ENCODE measurements at regions not wholly inside any gene's neighbourhood (a gene's known extent, or its start where the extent isn't known, plus 50 kb on each side); places are given as distances from the start of the nearest gene placed in this dataset.
A peak's percentile ranks its signal among the peaks of the same experiment; 100 is the strongest.

DNA sequence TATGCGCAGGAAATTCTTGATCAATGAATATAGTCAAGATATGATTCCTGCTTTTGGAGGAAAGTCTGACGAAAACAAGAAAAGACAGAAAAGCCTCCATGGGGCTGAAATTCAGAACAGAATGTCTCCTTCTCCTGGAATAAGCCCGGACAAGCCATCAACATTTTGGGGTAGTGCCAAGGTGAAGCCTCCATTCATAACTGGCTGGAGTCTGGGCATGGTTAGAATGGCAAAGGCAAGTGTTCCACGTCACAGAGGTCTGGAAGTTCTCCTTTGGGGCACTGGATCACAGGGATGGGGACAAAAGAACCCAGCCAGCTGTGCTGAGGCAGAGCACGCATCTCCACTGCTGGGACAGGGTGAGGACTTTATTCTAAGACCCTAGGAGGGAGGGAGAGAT is 505.7 kb downstream of the CMPK2 start:
- no peak for DNase-seq

- DNase-seq, result no peak
Measured at GRCh38 chr2:6362671-6363450, 502.8 kb downstream of the CMPK2 start.

GRCh38 chr2:6368281-6368680 is 497.4 kb downstream of the CMPK2 start:
- peak; percentile 1 for DNase-seq

- no peak for DNase-seq
Measured at GRCh38 chr2:6369266-6369665, 496.4 kb downstream of the CMPK2 start.

DNA sequence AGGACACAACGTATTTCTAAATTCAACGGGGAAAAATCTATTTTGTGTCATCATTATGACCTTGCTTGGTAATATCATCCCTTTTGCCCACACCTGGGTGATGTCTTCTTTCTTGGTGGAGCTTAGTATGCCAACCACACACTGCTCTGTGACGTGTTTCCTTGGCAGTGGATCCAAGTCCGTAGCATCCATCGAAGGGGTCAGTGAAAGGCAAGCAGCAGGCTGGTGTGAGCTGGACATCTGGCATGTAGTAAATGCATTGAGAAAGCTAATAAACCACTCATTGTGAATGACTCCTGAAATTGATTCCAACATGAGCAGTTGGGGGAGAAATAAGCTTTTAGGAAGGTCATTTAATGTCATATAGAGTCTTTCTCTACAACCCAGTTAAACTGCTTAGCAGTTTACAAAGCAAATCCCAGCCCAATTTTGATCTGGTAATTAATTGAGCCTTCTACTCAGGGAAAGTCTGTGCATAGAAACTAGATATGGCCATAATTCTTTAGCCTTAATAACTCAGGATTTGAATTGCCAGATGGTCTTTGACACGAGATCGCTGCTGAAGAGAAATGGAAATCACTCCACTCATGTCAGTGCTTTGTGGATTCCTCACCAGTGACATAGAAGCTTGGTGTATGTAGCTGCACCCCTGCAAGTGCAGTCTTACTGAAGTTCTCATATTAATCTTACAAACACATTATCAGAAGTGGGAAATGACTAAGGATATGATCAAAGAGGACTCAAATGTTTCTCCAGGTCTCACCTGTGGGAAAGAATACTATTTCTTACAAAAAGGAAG is 494.8 kb downstream of the CMPK2 start:
- no peak for DNase-seq

- DNase-seq, result peak; percentile 36
Measured at GRCh38 chr2:6372317-6372901, 493.3 kb downstream of the CMPK2 start.

- DNase-seq, result no peak
Measured at GRCh38 chr2:6381326-6381725, 484.4 kb downstream of the CMPK2 start.

DNA sequence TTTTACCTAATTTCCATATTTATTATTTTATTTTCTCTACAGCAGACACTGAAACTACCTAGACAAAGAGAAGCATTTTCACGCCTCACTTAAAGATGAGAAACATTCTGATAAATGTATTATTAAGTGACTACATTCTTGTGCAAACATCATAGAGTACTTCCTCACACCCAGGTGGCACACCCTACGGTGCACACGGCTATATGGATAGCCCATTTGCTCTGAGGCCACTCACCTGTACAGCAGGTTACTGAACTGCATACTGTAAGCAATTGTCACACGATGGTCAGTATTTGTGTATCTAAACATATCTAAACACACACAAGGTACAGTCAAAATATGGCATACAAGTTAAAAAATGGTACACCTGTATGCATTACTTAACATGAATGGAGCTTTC is 481.4 kb downstream of the CMPK2 start:
- no peak for DNase-seq

DNA sequence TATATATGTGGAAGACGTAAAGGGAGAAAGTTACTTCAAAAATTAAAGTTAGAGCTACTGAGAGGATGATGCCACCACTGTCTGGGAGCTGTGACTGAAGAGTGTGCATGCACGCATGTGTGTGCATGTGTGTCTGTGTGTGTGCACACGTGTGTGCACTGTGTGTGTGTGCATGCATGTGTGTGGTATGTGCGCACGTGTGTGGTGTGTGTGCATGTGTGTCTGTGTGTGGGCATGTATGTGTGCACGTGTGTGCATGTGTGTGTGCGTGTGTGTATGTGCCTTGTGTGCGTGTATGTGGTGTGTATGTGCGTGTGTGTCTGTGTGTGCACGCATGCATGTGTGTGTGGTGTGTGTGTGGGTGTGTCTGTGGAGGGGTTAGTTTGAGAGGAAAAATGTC is 473.4 kb downstream of the CMPK2 start:
- DNase-seq, result no peak

- no peak for DNase-seq
Measured at GRCh38 chr2:6392966-6393365, 472.7 kb downstream of the CMPK2 start.

- DNase-seq, result no peak
Measured at GRCh38 chr2:6393819-6394218, 471.9 kb downstream of the CMPK2 start.

- no peak for DNase-seq
Measured at GRCh38 chr2:6394276-6394675, 471.4 kb downstream of the CMPK2 start.

DNA sequence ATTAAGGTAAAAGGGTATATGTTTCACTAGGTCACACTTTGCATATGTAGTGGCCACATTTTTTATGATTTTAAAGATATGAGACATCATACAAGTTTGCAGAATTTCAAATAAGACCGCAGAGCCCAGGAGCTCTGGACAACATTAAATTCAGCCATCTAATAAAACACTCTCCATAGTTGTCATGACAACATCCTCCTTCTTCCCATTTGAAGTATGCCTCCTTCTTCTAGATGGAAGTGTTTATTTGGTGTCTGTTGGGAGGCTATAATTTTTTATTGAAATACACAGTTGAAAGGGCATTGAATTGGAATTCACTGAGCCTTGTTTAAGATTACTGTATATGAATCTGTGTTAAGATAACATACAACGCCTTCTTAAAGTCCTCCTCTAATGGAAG is 467.3 kb downstream of the CMPK2 start:
- DNase-seq, result no peak

DNA sequence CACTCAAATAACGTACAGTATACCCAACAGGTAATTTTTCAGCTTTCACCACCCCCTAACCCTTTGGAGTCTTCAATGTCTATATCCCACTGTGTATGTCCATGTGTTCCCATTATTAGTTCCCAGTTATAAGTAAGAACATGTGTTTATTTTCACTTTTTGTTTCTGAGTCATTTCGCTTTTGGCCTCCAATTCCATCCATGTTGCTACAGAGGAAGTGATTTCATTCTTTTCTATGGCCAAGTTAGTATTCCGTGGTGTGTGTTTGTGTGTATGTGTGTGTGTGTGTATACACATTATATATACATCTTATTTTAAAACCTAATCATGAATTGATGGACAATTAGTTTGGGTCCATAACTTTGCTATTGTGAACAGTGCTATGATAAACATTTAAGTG is 464.4 kb downstream of the CMPK2 start:
- DNase-seq, result no peak

- no peak for DNase-seq
Measured at GRCh38 chr2:6408057-6408456, 457.6 kb downstream of the CMPK2 start.

DNA sequence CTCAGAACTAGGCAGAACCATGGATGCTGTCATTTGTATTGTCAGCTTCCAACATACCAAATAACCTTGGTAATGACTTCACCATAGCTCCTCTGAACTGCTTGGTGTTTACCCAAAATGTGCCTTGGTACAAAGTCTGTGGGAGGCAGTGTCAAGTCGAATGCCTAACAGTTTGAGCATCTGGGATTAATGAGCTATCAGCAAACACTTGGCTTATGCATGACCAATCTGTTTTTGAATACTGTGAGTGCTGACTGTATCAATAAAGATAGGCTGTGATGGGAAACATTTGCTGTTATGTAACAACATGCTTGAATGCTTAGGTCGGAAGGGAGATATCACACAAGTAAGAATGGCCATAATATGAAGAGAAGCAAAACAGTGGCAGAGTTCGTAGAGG is 455.4 kb downstream of the CMPK2 start:
- no peak for DNase-seq

- DNase-seq, result no peak
Measured at GRCh38 chr2:6412533-6413091, 453.1 kb downstream of the CMPK2 start.

DNA sequence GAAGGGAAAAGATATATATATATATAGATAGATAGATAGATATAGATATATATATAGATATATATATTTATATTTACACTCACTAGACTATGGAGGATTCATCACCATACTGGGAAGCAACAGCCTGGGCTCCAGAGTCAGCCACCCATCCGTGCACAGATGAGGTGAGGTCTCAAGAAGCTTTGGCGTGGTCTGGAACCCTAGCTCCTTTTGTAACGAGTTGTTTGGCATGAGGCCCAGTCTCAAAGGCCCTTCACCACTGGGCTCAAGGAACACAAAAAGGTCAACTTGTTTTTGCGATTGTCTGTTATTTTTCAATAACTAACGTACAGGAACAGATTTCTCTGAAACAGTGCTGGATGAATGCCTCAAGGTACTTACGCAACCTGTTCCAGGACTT is 448.7 kb downstream of the CMPK2 start:
- no peak for DNase-seq

GRCh38 chr2:6418291-6418690 is 447.4 kb downstream of the CMPK2 start:
- DNase-seq, result no peak

DNA sequence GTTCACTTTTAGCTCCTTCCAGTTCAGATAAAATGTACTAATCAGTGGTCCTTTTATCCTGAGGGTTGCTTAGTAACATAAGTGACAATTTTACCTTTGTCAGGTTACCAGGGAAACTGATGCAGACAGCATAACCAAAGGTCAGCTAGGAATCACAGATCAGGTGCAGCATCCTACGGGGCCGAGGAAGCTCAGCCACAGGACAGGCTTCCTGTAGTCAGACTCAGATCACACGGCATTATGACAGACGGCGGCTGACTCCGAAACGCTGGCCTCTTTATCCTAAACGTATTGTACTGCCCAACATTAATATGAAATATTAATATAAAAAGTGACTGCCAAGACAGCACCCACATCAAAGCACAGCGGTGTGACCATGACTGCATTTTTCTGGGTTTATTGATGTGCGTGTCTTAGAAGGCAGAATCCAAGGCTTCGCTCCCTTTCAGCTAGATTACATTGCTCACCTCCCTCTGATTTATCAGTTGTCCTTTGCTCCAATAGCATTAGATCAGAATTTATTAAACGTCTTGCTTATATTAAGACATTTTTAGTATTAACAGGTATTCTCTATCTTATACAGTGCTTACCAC is 444.5 kb downstream of the CMPK2 start:
- DNase-seq, result no peak

DNA sequence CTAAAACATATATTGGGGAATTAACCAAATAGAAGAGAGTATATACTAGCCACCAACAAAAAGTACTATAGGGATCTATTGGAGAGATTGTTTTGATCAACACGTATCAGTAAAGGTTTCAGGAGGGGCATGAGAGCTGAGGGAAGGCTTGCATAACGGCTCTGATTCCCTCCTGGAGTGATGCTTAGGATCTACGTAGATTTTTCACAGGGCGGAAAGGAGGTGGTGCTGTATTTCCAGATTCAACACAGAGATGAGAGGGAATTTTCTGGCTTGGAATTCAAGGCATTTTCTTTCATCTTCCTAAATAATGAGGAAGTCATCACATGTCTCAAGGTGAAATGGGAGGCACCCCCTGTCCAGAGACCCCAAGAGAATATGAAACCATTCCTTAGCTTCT is 443.8 kb downstream of the CMPK2 start:
- no peak for DNase-seq

GRCh38 chr2:6423157-6423556 is 442.6 kb downstream of the CMPK2 start:
- no peak for DNase-seq

- no peak for DNase-seq
Measured at GRCh38 chr2:6423944-6424343, 441.8 kb downstream of the CMPK2 start.

Measured in EL (cell line).